HepG2 (cell line): ENCODE measurements at regions not wholly inside any gene's neighbourhood (a gene's known extent, or its start where the extent isn't known, plus 50 kb on each side); places are given as distances from the start of the nearest gene placed in this dataset.
"Not testable (repeated sequence)": the region's sequence is repeated elsewhere in the genome, so short reads cannot be mapped to it uniquely, and the experiment has no call there.

Experiments used
- POLR2A ChIP-seq, 2 experiments: IDR thresholded peaks; 2 replicates each; pipeline ENCODE4 v1.6.1; 2011; ENCODE audit warnings: low read depth in 2 of 2, low read length in 2 of 2, mild to moderate bottlenecking in 1 of 2, moderate library complexity in 1 of 2; ENCODE audit not compliant: insufficient read depth in 1 of 2
- RBAK ChIP-seq: sonication (generic); formaldehyde crosslinking; IDR thresholded peaks from 2 replicates; pipeline ENCODE4 v1.5.1; 2020; ENCODE audit warnings: mild to moderate bottlenecking, missing genetic modification reagents
- TF ChIP-seq, protein P1 (sequence below): sonication (generic); formaldehyde crosslinking; IDR thresholded peaks from 2 replicates; pipeline ENCODE4 v1.4.0; 2020; ENCODE audit warnings: low read depth, mild to moderate bottlenecking, missing genetic modification reagents
- TF ChIP-seq, protein P2 (sequence below): sonication (generic); formaldehyde crosslinking; conservative IDR thresholded peaks from 2 replicates; pipeline ENCODE4 v1.8.0; 2022; ENCODE audit warnings: low read depth, missing genetic modification reagents

DNA sequence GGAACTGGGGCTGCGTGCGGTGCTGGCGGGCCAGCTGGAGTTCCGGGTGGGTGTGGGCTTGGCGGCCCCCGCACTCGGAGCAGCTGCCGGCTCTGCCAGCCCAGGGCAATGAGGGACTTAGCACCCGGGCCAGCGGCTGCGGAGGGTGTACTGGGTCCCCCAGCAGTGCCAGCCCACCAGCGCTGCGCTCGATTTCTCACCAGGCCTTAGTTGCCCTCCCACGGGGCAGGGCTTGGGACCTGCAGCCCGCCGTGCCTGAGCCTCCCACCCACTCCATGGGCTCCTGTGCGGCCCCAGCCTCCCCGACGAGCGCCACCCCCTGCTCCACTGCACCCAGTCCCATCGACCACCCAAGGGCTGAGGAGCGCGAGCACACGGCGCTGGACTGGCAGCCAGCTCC lies 126.0 kb upstream of the SPATA12 start:
- not testable (repeated sequence) for TF ChIP-seq RBAK (CRISPR knock-in tag); POLR2A (IDR thresholded peaks at IDR 0.05; ENCODE audit: insufficient read depth in 1 of 2, low read depth in 2 of 2, low read length in 2 of 2)
- TF ChIP-seq, protein P1, sequence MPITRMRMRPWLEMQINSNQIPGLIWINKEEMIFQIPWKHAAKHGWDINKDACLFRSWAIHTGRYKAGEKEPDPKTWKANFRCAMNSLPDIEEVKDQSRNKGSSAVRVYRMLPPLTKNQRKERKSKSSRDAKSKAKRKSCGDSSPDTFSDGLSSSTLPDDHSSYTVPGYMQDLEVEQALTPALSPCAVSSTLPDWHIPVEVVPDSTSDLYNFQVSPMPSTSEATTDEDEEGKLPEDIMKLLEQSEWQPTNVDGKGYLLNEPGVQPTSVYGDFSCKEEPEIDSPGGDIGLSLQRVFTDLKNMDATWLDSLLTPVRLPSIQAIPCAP (CRISPR knock-in tag) = not testable (repeated sequence)
- TF ChIP-seq, protein P2, sequence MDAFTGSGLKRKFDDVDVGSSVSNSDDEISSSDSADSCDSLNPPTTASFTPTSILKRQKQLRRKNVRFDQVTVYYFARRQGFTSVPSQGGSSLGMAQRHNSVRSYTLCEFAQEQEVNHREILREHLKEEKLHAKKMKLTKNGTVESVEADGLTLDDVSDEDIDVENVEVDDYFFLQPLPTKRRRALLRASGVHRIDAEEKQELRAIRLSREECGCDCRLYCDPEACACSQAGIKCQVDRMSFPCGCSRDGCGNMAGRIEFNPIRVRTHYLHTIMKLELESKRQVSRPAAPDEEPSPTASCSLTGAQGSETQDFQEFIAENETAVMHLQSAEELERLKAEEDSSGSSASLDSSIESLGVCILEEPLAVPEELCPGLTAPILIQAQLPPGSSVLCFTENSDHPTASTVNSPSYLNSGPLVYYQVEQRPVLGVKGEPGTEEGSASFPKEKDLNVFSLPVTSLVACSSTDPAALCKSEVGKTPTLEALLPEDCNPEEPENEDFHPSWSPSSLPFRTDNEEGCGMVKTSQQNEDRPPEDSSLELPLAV (CRISPR knock-in tag) = not testable (repeated sequence)
